ENCODE measurements at regions not wholly inside any gene's neighbourhood (a gene's known extent, or its start where the extent isn't known, plus 50 kb on each side); places are given as distances from the start of the nearest gene placed in this dataset.

DNA sequence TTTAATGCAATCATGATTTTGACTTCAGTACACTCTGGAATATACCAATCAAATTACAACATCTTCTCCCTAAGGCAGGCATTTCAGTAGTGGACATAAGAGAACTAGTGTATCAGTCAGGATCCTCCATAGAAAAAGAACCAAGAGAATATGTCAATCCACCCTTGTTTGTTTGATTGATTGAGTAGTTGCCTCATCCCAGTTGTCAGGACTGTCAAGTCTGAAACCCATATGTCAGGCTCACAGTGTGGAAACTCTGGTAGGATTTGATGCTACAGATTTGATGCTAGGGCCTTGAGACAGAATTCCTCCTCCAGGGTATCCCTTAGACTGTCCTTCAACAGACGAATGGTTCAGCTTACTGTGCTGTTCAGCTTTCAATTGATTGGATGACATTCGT is 375.0 kb downstream of the ETS1 start:
- FAIRE-seq: no peak

DNA sequence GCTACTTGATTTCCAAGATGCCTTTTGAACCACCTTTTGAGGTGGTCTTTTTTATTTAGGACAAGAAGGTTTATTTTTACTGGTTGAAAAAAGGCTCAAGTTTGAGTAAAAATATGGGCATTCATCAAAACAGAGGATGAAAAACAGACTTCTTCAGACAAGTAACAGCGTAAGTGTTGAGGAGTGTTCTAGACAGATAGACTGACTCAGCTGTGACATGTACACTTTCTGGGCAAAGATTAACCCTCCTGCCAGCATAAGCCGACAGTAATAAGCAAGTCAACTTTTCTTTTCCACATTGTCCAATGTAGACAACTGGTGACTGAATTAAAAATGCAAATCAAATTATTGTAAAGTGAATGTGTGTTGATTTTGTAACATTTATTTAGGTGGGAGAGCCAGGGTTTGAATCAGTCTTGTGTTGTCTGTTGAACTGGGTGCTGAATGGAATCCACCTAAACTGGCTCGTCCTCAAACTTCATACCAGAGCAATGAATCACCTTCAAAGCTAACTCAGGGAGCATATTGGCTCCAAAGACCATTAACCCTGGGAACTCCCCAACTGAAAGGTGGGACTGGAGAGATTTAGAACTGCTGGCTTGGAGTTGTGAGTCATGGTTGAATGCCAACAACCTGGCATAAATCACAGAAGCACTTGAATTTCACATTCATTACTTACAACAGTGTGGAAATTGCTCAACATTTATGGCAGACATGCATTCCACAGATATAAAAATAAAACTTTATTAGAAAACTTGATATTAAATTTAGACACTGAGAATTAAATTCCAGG is 377.0 kb downstream of the ETS1 start:
- FAIRE-seq: peak; percentile 49

DNA sequence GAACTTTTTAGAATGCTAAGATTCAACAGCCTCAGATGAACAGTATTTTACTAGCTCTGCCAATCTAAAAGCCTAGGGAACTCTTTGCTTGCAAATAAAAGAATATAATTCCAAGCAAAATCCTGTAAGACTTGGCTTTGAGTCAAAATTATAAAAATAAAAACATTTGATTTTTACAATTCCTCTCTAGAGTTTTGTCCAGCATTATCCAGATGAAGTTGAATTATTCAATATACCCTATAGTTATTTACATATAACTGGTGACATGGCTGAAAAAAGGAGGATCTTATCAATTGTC is 378.3 kb downstream of the ETS1 start:
- no peak for FAIRE-seq

- FAIRE-seq: no peak
Measured at GRCh38 chr11:128208329-128209137, 378.8 kb downstream of the ETS1 start.

GRCh38 chr11:128207861-128208321 is 379.5 kb downstream of the ETS1 start:
- FAIRE-seq: no peak

DNA sequence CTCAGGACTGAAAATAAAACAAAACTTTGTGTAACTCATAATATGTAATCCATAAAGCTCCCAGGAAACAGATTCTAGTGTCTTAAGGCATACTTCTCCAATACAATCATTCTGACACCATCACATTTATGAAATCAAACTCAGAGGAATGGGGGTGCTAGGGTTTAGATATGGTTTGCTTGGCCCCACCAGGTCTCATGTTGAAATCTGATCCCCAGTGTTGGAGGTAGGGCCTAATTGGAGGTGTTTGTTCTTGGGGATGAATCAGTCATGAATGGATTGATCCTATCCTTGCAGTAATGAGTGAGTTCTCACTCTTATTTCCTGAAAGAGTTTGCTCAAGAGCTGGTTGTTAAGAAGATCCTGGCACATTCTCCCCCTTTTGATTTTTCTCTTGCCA is 380.9 kb downstream of the ETS1 start:
- FAIRE-seq: no peak

- FAIRE-seq: no peak
Measured at GRCh38 chr11:128205796-128206195, 381.6 kb downstream of the ETS1 start.

DNA sequence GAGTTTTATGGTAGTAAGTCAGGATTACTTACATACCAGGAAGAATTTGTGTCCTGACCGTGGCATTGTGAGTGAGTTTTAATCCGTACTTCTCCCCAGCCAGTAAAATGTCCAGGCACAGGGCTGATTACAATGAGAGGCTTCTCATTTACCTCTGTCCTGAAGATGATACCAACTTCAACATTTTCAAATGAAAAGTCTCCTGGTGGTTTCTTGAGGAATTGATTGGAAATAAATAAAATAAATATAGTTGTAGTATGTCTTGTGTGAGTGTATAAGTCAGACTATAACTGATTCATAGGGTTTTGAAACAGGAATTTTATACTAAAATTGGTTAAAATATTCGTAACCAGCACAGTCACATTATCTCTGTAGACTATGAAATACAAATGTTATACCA is 382.5 kb downstream of the ETS1 start:
- FAIRE-seq: no peak

- no peak for FAIRE-seq
Measured at GRCh38 chr11:128201801-128202200, 385.6 kb downstream of the ETS1 start.

GRCh38 chr11:128201009-128201408 is 386.3 kb downstream of the ETS1 start:
- no peak for FAIRE-seq

GRCh38 chr11:128200467-128200866 is 386.9 kb downstream of the ETS1 start:
- FAIRE-seq: no peak

DNA sequence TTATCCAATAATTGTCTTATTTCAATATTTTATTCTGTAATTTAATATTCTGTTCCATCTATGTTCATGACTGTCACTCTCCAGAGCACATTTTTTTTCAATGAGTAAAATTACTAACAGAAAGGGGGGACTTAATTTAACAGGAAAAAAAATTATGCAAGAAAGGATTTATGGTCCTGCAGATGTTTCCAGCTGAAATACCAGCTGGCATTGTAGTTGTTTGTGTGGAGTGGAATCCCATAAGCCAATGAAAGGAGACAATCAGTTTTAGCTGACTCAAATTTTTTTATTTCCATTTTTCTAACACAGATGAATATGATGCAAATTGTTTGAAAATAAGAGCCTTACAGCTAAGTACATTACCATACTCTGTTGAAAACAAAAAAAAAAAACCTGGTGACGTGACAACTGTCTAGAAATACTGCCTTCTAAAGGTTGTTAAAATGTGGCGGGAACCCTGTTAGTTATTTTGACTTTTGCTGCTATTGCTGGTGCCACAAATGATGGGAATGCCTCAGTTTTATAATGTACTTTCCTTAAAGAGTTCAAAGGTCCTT is 389.1 kb downstream of the ETS1 start:
- FAIRE-seq: no peak

DNA sequence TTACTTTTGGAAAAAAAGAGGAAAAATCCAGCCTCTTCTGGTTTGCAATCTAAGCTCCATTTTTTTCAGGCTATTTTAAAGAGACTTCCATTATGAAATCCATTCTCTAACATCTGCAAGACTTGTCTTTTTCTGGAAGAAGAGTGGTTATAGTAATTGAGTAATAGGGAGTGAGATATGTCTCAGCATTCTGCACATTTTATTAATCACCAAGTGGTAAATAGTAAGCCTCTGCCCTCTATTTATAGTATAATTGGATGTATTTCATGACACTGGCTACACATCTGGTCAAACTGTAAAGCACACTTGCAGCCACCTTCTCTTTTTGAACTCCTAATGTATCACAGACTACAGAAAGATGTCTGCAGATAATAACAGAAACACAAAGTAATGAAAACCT is 391.1 kb downstream of the ETS1 start:
- no peak for FAIRE-seq

- FAIRE-seq: no peak
Measured at GRCh38 chr11:128195756-128196155, 391.6 kb downstream of the ETS1 start.

DNA sequence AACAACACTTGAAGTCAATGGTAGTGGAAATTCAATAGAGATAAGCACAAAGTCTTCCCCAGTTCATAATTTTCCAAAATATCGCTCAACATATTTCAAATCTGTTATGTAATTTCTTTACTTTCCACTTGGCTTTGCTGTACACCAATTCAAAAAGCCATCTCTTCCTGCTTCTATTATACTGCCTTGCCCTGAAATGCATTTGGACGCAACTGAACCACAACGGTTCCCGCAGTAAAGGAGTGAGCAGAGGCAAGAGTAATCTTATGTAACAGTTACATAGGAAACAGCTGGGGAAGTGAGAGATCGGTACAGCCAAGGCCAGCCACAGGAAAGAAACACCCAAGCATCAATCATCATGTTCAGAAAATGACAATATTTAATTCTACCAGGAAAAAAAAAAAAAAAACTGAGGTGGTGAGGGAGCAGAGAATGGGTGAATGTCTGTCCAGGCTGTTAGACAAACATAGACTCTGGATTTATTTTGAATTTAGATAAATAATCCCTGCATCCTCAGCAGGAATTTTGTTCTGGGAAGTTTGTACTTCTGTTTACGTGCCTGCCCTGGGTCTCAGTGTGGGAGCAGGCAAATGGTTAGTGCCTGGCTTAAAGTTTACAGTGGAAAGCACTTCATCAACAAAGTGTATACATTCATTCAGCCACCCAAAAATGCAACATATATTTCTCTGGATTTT is 392.2 kb downstream of the ETS1 start:
- FAIRE-seq: no peak

- no peak for FAIRE-seq
Measured at GRCh38 chr11:128194216-128194615, 393.1 kb downstream of the ETS1 start.

DNA sequence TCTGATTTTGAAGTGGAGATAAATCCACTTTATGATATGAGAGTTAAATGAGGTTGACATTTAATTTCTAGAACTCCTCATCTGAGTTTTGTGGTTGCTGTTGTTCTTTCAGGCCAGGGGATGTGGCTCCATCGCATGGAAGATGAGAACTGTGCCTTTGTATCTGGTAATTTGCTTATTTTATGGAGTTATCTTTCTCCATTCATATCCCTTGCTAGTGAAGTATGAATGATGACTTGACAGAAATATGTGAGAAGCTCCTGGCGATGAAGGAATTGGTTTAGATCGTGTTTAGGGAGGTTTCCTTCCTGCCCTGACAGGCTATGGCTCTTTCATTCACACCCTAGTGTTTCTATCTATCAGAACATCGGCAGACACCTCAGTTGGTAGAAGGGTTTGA is 393.7 kb downstream of the ETS1 start:
- FAIRE-seq: no peak

DNA sequence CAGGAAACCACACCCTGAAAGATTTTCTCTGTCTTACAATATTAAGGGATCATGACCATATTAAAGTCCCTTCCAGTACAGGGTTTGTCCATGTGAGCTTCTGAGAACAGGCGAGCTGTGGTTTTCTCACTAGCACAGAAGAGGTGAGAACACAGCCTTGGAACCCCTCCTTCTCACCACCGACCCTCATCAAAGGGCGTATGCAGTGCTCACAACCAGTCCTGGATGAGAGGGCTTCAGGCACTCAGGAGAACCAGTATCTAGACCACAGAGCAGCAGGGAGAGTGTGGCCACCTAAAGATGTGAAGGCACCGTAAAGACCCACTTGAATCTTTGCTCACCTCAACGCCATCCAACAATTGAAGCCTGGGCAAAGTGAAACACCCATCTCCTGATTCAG is 397.0 kb downstream of the ETS1 start:
- no peak for FAIRE-seq

DNA sequence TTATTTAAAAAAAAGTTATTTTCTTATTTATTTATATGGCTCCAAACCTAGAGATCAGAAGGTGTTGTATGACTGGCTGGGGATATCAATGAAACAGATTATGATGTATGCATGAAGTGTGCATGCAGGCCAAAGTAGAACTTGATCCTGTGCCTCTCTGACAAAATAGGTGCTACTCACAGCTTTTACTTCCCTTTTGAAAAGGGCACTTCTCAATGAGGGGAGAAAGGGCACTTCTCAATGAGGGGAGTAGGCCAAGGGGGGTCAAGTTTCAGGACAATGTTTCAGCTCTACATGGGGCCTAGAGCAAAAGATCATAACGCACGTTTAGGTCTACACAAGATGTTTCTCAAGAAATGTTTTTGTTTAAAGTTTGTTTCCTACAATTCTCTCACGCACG is 397.5 kb downstream of the ETS1 start:
- no peak for FAIRE-seq

GRCh38 chr11:128188346-128189004 is 398.9 kb downstream of the ETS1 start:
- no peak for FAIRE-seq

- FAIRE-seq: no peak
Measured at GRCh38 chr11:128187835-128188234, 399.5 kb downstream of the ETS1 start.

DNA sequence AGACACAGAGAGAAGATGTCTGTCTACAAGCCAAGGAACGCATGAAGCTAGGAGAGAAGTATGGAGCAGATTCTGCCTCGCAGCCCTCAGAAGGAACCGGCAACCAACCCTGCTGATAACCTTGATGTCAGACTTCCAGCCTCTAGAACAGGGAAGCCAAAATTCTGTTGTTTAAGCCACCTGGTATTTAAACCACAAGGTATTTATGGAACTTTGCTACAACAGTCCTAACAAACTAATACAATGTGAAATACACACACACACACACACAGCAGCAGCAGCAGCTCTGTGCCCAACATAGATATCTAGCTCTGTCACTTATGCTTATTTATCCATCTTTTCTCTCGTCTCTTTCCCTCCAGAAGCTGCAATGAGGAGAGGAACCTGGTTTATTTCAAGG is 400.0 kb downstream of the ETS1 start:
- no peak for FAIRE-seq

DNA sequence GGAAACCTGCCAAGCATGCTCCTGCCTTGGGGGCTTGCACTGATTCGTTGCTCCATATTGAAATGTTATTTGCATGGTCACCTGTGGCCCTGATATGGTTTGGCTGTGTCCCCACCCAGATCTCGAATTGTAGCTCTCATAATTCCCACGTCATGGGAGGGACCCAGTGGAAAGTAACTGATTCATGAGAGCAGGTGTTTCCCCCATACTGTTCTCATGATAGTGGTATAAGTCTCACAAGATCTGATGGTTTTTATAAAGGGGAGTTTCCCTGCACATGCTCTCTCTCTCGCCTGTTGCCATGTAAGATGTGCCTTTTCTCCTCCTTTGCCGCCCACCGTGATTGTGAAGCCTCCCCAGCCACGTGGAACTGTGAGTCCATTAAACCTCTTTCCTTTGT is 402.4 kb downstream of the ETS1 start:
- no peak for FAIRE-seq

Data from islet of Langerhans (tissue), 1 donor.